HepG2 (cell line): ENCODE measurements at regions not wholly inside any gene's neighbourhood (a gene's known extent, or its start where the extent isn't known, plus 50 kb on each side); places are given as distances from the start of the nearest gene placed in this dataset.

Experiments
- ATAC-seq: fragments of 200-7000 bp; cut with Tn5 transposase; 3 replicates; pipeline ENCODE4 v1.9.1; 2020; ENCODE audit warnings: mild to moderate bottlenecking, moderate library complexity
- BruUV-seq: library from RNA; stranded (reverse); fragments of 400-500 nt; replicated peaks from 2 replicates; lab custom pipeline; 2021; lab: Mats Ljungman, UMichigan
- CTCF ChIA-PET: fragments of 300-600 bp; formaldehyde crosslinking; extraction: SDS; loops from one replicate; lab custom pipeline; 2021; ENCODE audit warnings: low total read pairs, inconsistent platforms, low intra/inter-chr PET ratio; lab: Yijun Ruan, JAX
- POLR2A ChIA-PET: fragments of 350-600 bp; sonication (Branson Sonifier 250); formaldehyde crosslinking; loops from one replicate; lab custom pipeline; 2020; ENCODE audit warnings: antibody characterized with exemption, inconsistent platforms; lab: Yijun Ruan, JAX
- DNase-seq: peaks from one replicate; pipeline ENCODE4 v3.0.0-alpha.2; 2015; ENCODE audit warnings: low spot score
- FAIRE-seq: peaks from 3 replicates; lab custom pipeline; 2011; peaks lifted over from hg19 to GRCh38; lab: Jason Lieb, UNC
- H2AFZ ChIP-seq: one replicate; pipeline ENCODE4 v1.6.1; 2011; ENCODE audit warnings: low read length, inconsistent platforms
- H3K27ac ChIP-seq: fragments of 300-600 bp; 3 replicates; pipeline ENCODE4 v1.8.0; 2011; ENCODE audit warnings: mixed run types, mild to moderate bottlenecking, mixed read lengths, low read length, inconsistent platforms; ENCODE audit not compliant: insufficient read depth; ENCODE audit errors: extremely low read length
- H3K27me3 ChIP-seq, 2 experiments: fragments of 200-600 bp in 1 of 2; 2 replicates in 1 of 2; 3 replicates in 1 of 2; pipeline versions ENCODE4 v1.6.0 to v1.8.0; 2011; ENCODE audit warnings: low read length in 2 of 2, mild to moderate bottlenecking in 2 of 2, moderate library complexity in 2 of 2, inconsistent platforms in 1 of 2; ENCODE audit not compliant: insufficient read depth in 2 of 2, control insufficient read depth in 1 of 2
- H3K36me3 ChIP-seq, 2 experiments: fragments of 200-600 bp in 1 of 2; replicated peaks in 1 of 2; 2 replicates in 1 of 2; 3 replicates in 1 of 2; pipeline versions ENCODE4 v1.5.1 to v1.8.0; 2011; ENCODE audit warnings: low read length in 2 of 2, inconsistent platforms in 1 of 2; ENCODE audit not compliant: insufficient read depth in 2 of 2, control insufficient read depth in 1 of 2
- H3K4me1 ChIP-seq: 2 replicates; pipeline ENCODE4 v1.5.1; 2012; ENCODE audit warnings: low read length, inconsistent platforms; ENCODE audit not compliant: insufficient read depth
- H3K4me2 ChIP-seq: 2 replicates; pipeline ENCODE4 v1.6.0; 2011; ENCODE audit warnings: low read depth, low read length, inconsistent platforms
- H3K4me3 ChIP-seq, 3 experiments: fragments of 200-600 bp in 1 of 3; sonication (generic), shearing (Covaris generic) in 1 of 3; replicated peaks in 1 of 3; 2 replicates each; pipeline ENCODE4 v1.5.1; 2011 to 2016; ENCODE audit warnings: low read length in 3 of 3, inconsistent platforms in 2 of 3, low read depth in 2 of 3, mild to moderate bottlenecking in 2 of 3, control low read depth in 1 of 3, mixed read lengths in 1 of 3; ENCODE audit not compliant: insufficient read depth in 1 of 3
- H3K79me2 ChIP-seq: one replicate; pipeline ENCODE4 v1.6.1; 2011; ENCODE audit warnings: low read length, inconsistent platforms; ENCODE audit not compliant: insufficient read depth
- H3K9ac ChIP-seq: 2 replicates; pipeline ENCODE4 v1.6.0; 2011; ENCODE audit warnings: mild to moderate bottlenecking, low read depth, low read length, inconsistent platforms; ENCODE audit not compliant: insufficient read depth
- H3K9me3 ChIP-seq: 2 replicates; pipeline ENCODE4 v1.5.1; 2012; ENCODE audit warnings: mild to moderate bottlenecking, low read length
- H4K20me1 ChIP-seq: 2 replicates; pipeline ENCODE4 v1.6.0; 2011; ENCODE audit warnings: inconsistent platforms, mild to moderate bottlenecking, low read length, moderate library complexity; ENCODE audit not compliant: insufficient read depth
- AFF4 ChIP-seq: sonication (generic); formaldehyde crosslinking; IDR thresholded peaks from 2 replicates; pipeline ENCODE4 v1.4.0; 2020; ENCODE audit warnings: missing genetic modification reagents
- CREM ChIP-seq, 2 experiments: sonication (generic) in 1 of 2; formaldehyde crosslinking in 1 of 2; IDR thresholded peaks; 2 replicates each; pipeline versions ENCODE4 v1.4.0 to v1.6.1; 2016 to 2020; ENCODE audit warnings: antibody characterized with exemption in 1 of 2, mild to moderate bottlenecking in 1 of 2, missing genetic modification reagents in 1 of 2
- ISL2 ChIP-seq: sonication (generic); formaldehyde crosslinking; IDR thresholded peaks from 2 replicates; pipeline ENCODE4 v1.5.0; 2020; ENCODE audit warnings: missing genetic modification reagents
- ONECUT2 ChIP-seq: sonication (generic); formaldehyde crosslinking; IDR thresholded peaks from 2 replicates; pipeline ENCODE4 v1.4.0; 2020; ENCODE audit warnings: missing genetic modification reagents
- SALL1 ChIP-seq: sonication (generic); formaldehyde crosslinking; IDR thresholded peaks from 2 replicates; pipeline ENCODE4 v1.8.0; 2022; ENCODE audit warnings: mild to moderate bottlenecking, missing genetic modification reagents
- SNRNP70 ChIP-seq: fragments of 200-400 bp; formaldehyde crosslinking; IDR thresholded peaks from 2 replicates; pipeline ENCODE4 v1.6.1; 2017; ENCODE audit warnings: mild to moderate bottlenecking, low read depth, low read length, moderate library complexity
- ZBTB39 ChIP-seq: sonication (generic); formaldehyde crosslinking; IDR thresholded peaks from 2 replicates; pipeline ENCODE4 v1.5.0; 2020; ENCODE audit warnings: missing genetic modification reagents
- ZNF660 ChIP-seq: sonication (generic); formaldehyde crosslinking; IDR thresholded peaks from 2 replicates; pipeline ENCODE4 v1.5.1; 2020; ENCODE audit warnings: mild to moderate bottlenecking, low read depth, missing genetic modification reagents, borderline replicate concordance
- WGBS: methylation state at CpG from one replicate; pipeline ENCODE4 v1.1.6; 2017; ENCODE audit warnings: low lambda C conversion rate; 5-methylcytosine and 5-hydroxymethylcytosine counted together
- in situ Hi-C: cut with HindIII; loops from 2 replicates; pipeline ENCODE4 v1.10.0; 2017; ENCODE audit warnings: low pct_unique_long_range_greater_than_20kb; ENCODE audit not compliant: extremely low pct_ligation_motif_present
- intact Hi-C: fragments of 100-400 bp; cut with micrococcal nuclease; formaldehyde crosslinking; loops from one replicate; pipeline ENCODE4 v1.10.0; 2022; ENCODE audit not compliant: unreplicated experiment
- TF ChIP-seq, protein P1 (sequence below): sonication (generic); formaldehyde crosslinking; IDR thresholded peaks from 2 replicates; pipeline ENCODE4 v1.9.0; 2021; ENCODE audit warnings: missing genetic modification reagents, borderline replicate concordance
- TF ChIP-seq, protein P2 (sequence below): IDR thresholded peaks from 2 replicates; pipeline ENCODE4 v1.6.1; 2012; ENCODE audit warnings: low read depth, low read length, improper control_type of control experiment
- TF ChIP-seq, protein P3 (sequence below): IDR thresholded peaks from 2 replicates; pipeline ENCODE4 v1.6.1; 2018; ENCODE audit warnings: missing genetic modification reagents, mild to moderate bottlenecking, missing compliant biosample characterization

GRCh38 chr6:140300331-140300730 is 925.9 kb upstream of the CITED2 start (continued):
- TF ChIP-seq CREM (IDR thresholded peaks at IDR 0.05): no peak
- TF ChIP-seq CREM (CRISPR knock-in tag; IDR thresholded peaks at IDR 0.05): no peak
- TF ChIP-seq ZNF660: no peak

DNA sequence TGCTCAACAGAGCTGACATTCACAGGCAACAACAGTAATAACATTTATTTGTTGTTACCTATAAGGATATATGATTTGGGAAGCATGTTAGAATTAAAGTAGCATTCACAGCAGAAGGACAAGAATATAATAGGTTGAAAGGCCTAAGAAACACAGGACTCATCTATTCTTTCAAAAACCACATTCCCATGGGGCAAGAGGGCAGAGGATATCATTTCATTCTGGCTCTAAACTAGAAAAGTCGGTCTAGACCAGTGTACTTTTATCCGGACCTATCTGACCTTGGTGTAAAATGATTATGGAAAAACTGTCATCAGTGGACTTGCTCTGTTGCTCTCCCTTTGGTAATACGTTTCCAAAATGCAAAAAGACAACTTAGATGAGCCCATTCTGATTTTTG is 914.7 kb upstream of the CITED2 start:
- CTCF ChIA-PET: no interaction called here
- Histone ChIP-seq H3K79me2 (no peaks in the 10 kb centered on the region), H3K36me3 (no peaks in the 10 kb centered on the region), H3K4me3 (no peak overlapping the region), H3K27me3 (no peaks in the 10 kb centered on the region), H3K4me1 (no peaks in the 10 kb centered on the region), H2AFZ (no peak overlapping the region), H3K9ac (no peak overlapping the region), H4K20me1 (no peaks in the 10 kb centered on the region), H3K27ac (no peak overlapping the region), H3K4me2 (no peak overlapping the region), H3K9me3 (peaks cover 46% of the 10 kb centered on the region)
- intact Hi-C loops (loop anchor here (10.0 kb wide), 1 partner anchor 914 kb away; the partner anchor contains the start of gene CITED2), in situ Hi-C loops (no loop called here)
- BruUV-seq: no TSS peak
- DNase-seq: no peak
- no peak for FAIRE-seq
- 26% methylated on average over 3 of the region's 3 CpGs for WGBS
- no peak for ATAC-seq
- POLR2A ChIA-PET: no interaction called here
- TF ChIP-seq AFF4 (CRISPR knock-in tag) (no peak), ONECUT2 (no peak), SALL1 (CRISPR knock-in tag) (no peak), SNRNP70 (no peak), ZBTB39 (CRISPR knock-in tag) (no peak), ISL2 (CRISPR knock-in tag) (no peak)
- TF ChIP-seq, protein P1, sequence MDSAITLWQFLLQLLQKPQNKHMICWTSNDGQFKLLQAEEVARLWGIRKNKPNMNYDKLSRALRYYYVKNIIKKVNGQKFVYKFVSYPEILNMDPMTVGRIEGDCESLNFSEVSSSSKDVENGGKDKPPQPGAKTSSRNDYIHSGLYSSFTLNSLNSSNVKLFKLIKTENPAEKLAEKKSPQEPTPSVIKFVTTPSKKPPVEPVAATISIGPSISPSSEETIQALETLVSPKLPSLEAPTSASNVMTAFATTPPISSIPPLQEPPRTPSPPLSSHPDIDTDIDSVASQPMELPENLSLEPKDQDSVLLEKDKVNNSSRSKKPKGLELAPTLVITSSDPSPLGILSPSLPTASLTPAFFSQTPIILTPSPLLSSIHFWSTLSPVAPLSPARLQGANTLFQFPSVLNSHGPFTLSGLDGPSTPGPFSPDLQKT (CRISPR knock-in tag): no peak
- TF ChIP-seq, protein P2, sequence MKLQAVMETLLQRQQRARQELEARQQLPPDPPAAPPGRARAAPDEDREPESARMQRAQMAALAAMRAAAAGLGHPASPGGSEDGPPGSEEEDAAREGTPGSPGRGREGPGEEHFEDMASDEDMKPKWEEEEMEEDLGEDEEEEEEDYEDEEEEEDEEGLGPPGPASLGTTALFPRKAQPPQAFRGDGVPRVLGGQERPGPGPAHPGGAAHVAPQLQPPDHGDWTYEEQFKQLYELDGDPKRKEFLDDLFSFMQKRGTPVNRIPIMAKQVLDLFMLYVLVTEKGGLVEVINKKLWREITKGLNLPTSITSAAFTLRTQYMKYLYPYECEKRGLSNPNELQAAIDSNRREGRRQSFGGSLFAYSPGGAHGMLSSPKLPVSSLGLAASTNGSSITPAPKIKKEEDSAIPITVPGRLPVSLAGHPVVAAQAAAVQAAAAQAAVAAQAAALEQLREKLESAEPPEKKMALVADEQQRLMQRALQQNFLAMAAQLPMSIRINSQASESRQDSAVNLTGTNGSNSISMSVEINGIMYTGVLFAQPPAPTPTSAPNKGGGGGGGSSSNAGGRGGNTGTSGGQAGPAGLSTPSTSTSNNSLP: no peak
- TF ChIP-seq, protein P3, sequence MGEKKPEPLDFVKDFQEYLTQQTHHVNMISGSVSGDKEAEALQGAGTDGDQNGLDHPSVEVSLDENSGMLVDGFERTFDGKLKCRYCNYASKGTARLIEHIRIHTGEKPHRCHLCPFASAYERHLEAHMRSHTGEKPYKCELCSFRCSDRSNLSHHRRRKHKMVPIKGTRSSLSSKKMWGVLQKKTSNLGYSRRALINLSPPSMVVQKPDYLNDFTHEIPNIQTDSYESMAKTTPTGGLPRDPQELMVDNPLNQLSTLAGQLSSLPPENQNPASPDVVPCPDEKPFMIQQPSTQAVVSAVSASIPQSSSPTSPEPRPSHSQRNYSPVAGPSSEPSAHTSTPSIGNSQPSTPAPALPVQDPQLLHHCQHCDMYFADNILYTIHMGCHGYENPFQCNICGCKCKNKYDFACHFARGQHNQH (CRISPR knock-in tag): no peak
